HepG2 (cell line): ENCODE measurements at regions not wholly inside any gene's neighbourhood (a gene's known extent, or its start where the extent isn't known, plus 50 kb on each side); places are given as distances from the start of the nearest gene placed in this dataset.

Source experiments
- ATAC-seq: fragments of 200-7000 bp; cut with Tn5 transposase; 3 replicates; pipeline ENCODE4 v1.9.1; 2020; ENCODE audit warnings: mild to moderate bottlenecking, moderate library complexity
- BruUV-seq: library from RNA; stranded (reverse); fragments of 400-500 nt; replicated peaks from 2 replicates; lab custom pipeline; 2021; lab: Mats Ljungman, UMichigan
- CTCF ChIA-PET: fragments of 300-600 bp; formaldehyde crosslinking; extraction: SDS; loops from one replicate; lab custom pipeline; 2021; ENCODE audit warnings: low total read pairs, inconsistent platforms, low intra/inter-chr PET ratio; lab: Yijun Ruan, JAX
- POLR2A ChIA-PET: fragments of 350-600 bp; sonication (Branson Sonifier 250); formaldehyde crosslinking; loops from one replicate; lab custom pipeline; 2020; ENCODE audit warnings: antibody characterized with exemption, inconsistent platforms; lab: Yijun Ruan, JAX
- DNase-seq: peaks from one replicate; pipeline ENCODE4 v3.0.0-alpha.2; 2015; ENCODE audit warnings: low spot score
- FAIRE-seq: peaks from 3 replicates; lab custom pipeline; 2011; peaks lifted over from hg19 to GRCh38; lab: Jason Lieb, UNC
- H2AFZ ChIP-seq: one replicate; pipeline ENCODE4 v1.6.1; 2011; ENCODE audit warnings: low read length, inconsistent platforms
- H3K27ac ChIP-seq: fragments of 300-600 bp; 3 replicates; pipeline ENCODE4 v1.8.0; 2011; ENCODE audit warnings: mixed run types, mild to moderate bottlenecking, mixed read lengths, low read length, inconsistent platforms; ENCODE audit not compliant: insufficient read depth; ENCODE audit errors: extremely low read length
- H3K27me3 ChIP-seq, 2 experiments: fragments of 200-600 bp in 1 of 2; 2 replicates in 1 of 2; 3 replicates in 1 of 2; pipeline versions ENCODE4 v1.6.0 to v1.8.0; 2011; ENCODE audit warnings: low read length in 2 of 2, mild to moderate bottlenecking in 2 of 2, moderate library complexity in 2 of 2, inconsistent platforms in 1 of 2; ENCODE audit not compliant: insufficient read depth in 2 of 2, control insufficient read depth in 1 of 2
- H3K36me3 ChIP-seq, 2 experiments: fragments of 200-600 bp in 1 of 2; replicated peaks in 1 of 2; 2 replicates in 1 of 2; 3 replicates in 1 of 2; pipeline versions ENCODE4 v1.5.1 to v1.8.0; 2011; ENCODE audit warnings: low read length in 2 of 2, inconsistent platforms in 1 of 2; ENCODE audit not compliant: insufficient read depth in 2 of 2, control insufficient read depth in 1 of 2
- H3K4me1 ChIP-seq: 2 replicates; pipeline ENCODE4 v1.5.1; 2012; ENCODE audit warnings: low read length, inconsistent platforms; ENCODE audit not compliant: insufficient read depth
- H3K4me2 ChIP-seq: 2 replicates; pipeline ENCODE4 v1.6.0; 2011; ENCODE audit warnings: low read depth, low read length, inconsistent platforms
- H3K4me3 ChIP-seq, 3 experiments: fragments of 200-600 bp in 1 of 3; sonication (generic), shearing (Covaris generic) in 1 of 3; replicated peaks in 1 of 3; 2 replicates each; pipeline ENCODE4 v1.5.1; 2011 to 2016; ENCODE audit warnings: low read length in 3 of 3, inconsistent platforms in 2 of 3, low read depth in 2 of 3, mild to moderate bottlenecking in 2 of 3, control low read depth in 1 of 3, mixed read lengths in 1 of 3; ENCODE audit not compliant: insufficient read depth in 1 of 3
- H3K79me2 ChIP-seq: one replicate; pipeline ENCODE4 v1.6.1; 2011; ENCODE audit warnings: low read length, inconsistent platforms; ENCODE audit not compliant: insufficient read depth
- H3K9ac ChIP-seq: 2 replicates; pipeline ENCODE4 v1.6.0; 2011; ENCODE audit warnings: mild to moderate bottlenecking, low read depth, low read length, inconsistent platforms; ENCODE audit not compliant: insufficient read depth
- H3K9me3 ChIP-seq: 2 replicates; pipeline ENCODE4 v1.5.1; 2012; ENCODE audit warnings: mild to moderate bottlenecking, low read length
- H4K20me1 ChIP-seq: 2 replicates; pipeline ENCODE4 v1.6.0; 2011; ENCODE audit warnings: inconsistent platforms, mild to moderate bottlenecking, low read length, moderate library complexity; ENCODE audit not compliant: insufficient read depth
- CREM ChIP-seq, 2 experiments: sonication (generic) in 1 of 2; formaldehyde crosslinking in 1 of 2; IDR thresholded peaks; 2 replicates each; pipeline versions ENCODE4 v1.4.0 to v1.6.1; 2016 to 2020; ENCODE audit warnings: antibody characterized with exemption in 1 of 2, mild to moderate bottlenecking in 1 of 2, missing genetic modification reagents in 1 of 2
- EHMT2 ChIP-seq: fragments of 200-600 bp; sonication (generic); IDR thresholded peaks from 2 replicates; pipeline ENCODE4 v1.7.0; 2017; ENCODE audit warnings: antibody characterized with exemption, low read depth, low read length, borderline replicate concordance
- FOXO1 ChIP-seq: sonication (generic); formaldehyde crosslinking; IDR thresholded peaks from 2 replicates; pipeline ENCODE4 v1.4.0; 2020; ENCODE audit warnings: missing genetic modification reagents
- MIXL1 ChIP-seq: IDR thresholded peaks from 2 replicates; pipeline ENCODE4 v1.6.1; 2016
- NFE2L2 ChIP-seq: fragments of 150-350 bp; IDR thresholded peaks from 2 replicates; pipeline ENCODE4 v1.6.1; 2014; ENCODE audit warnings: low read length
- PRMT3 ChIP-seq: sonication (generic); formaldehyde crosslinking; IDR thresholded peaks from 2 replicates; pipeline ENCODE4 v1.8.1; 2022; ENCODE audit warnings: low read depth, mild to moderate bottlenecking, moderate library complexity, missing genetic modification reagents, borderline replicate concordance
- STAT5B ChIP-seq: sonication (generic); formaldehyde crosslinking; IDR thresholded peaks from 2 replicates; pipeline ENCODE4 v1.4.0; 2020; ENCODE audit warnings: missing genetic modification reagents
- ZNF20 ChIP-seq: sonication (generic); formaldehyde crosslinking; IDR thresholded peaks from 2 replicates; pipeline ENCODE4 v1.4.0; 2020; ENCODE audit warnings: mild to moderate bottlenecking, moderate library complexity, missing genetic modification reagents
- ZNF329 ChIP-seq: sonication (generic); formaldehyde crosslinking; IDR thresholded peaks from 2 replicates; pipeline ENCODE4 v1.9.0; 2021; ENCODE audit warnings: low read depth, mild to moderate bottlenecking, missing genetic modification reagents
- ZNF720 ChIP-seq: sonication (generic); formaldehyde crosslinking; IDR thresholded peaks from 2 replicates; pipeline ENCODE4 v1.4.0; 2020; ENCODE audit warnings: missing genetic modification reagents
- ZNF747 ChIP-seq: sonication (generic); formaldehyde crosslinking; IDR thresholded peaks from 2 replicates; pipeline ENCODE4 v1.8.1; 2023; ENCODE audit warnings: missing genetic modification reagents, mild to moderate bottlenecking, borderline replicate concordance
- WGBS: methylation state at CpG from one replicate; pipeline ENCODE4 v1.1.6; 2017; ENCODE audit warnings: low lambda C conversion rate; 5-methylcytosine and 5-hydroxymethylcytosine counted together
- in situ Hi-C: cut with HindIII; loops from 2 replicates; pipeline ENCODE4 v1.10.0; 2017; ENCODE audit warnings: low pct_unique_long_range_greater_than_20kb; ENCODE audit not compliant: extremely low pct_ligation_motif_present
- intact Hi-C: fragments of 100-400 bp; cut with micrococcal nuclease; formaldehyde crosslinking; loops from one replicate; pipeline ENCODE4 v1.10.0; 2022; ENCODE audit not compliant: unreplicated experiment
- TF ChIP-seq, protein P1 (sequence below): sonication (generic); formaldehyde crosslinking; conservative IDR thresholded peaks from 2 replicates; pipeline ENCODE4 v1.5.0; 2020; ENCODE audit warnings: missing genetic modification reagents
- TF ChIP-seq, protein P2 (sequence below): sonication (generic); formaldehyde crosslinking; IDR thresholded peaks from 2 replicates; pipeline ENCODE4 v1.4.0; 2020; ENCODE audit warnings: mild to moderate bottlenecking, low read depth, missing genetic modification reagents
- TF ChIP-seq, protein P3 (sequence below): sonication (generic); formaldehyde crosslinking; IDR thresholded peaks from 2 replicates; pipeline ENCODE4 v1.4.0; 2020; ENCODE audit warnings: mild to moderate bottlenecking, low read depth, missing genetic modification reagents

DNA sequence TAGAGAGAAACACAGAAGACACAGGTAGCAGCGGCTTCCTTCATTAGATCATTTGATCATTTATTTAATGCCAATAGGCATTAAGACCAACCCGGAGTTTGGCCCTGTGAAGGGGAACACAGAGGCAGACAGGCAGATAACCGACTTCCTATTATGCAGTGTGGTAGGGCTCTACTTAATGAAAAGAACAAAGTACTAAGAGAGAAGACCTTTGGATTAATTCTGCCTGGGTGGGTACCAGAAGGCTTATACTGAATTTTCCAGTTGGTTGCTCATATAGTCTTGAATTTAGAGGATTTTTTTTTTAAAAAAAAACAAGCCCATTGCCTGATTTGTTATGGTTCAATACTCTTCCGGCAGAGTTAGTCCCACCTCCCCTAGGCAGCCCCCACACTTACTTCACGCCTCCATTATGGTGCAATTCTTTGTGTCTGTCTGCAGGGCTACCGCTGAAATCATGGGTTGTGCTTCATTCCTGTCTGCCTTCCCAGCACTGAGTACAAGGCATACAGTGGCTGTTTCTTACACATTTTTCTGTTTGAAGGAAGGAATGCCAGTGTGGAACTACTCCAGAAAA, 244.3 kb upstream of the APCDD1 start:
- 35% methylated on average over 6 of the region's 6 CpGs for WGBS
- Histone ChIP-seq H3K27ac (no peak overlapping the region), H2AFZ (no peak overlapping the region), H3K4me1 (no peaks in the 10 kb centered on the region), H3K9ac (no peak overlapping the region), H4K20me1 (no peaks in the 10 kb centered on the region), H3K4me3 (no peak overlapping the region), H3K9me3 (no peaks in the 10 kb centered on the region), H3K36me3 (no peaks in the 10 kb centered on the region), H3K27me3 (no peaks in the 10 kb centered on the region; a peak in 1 of 5 replicates), H3K79me2 (no peaks in the 10 kb centered on the region), H3K4me2 (no peak overlapping the region)
- in situ Hi-C loops, result no loop called here
- no peak for DNase-seq
- ChIA-PET CTCF (no interaction called here), POLR2A (no interaction called here)
- no peak for FAIRE-seq
- no TSS peak for BruUV-seq
- TF ChIP-seq ZNF747 (CRISPR knock-in tag), result no peak
- no peak for TF ChIP-seq PRMT3 (CRISPR knock-in tag)
- TF ChIP-seq ZNF329 (CRISPR knock-in tag), result no peak
- TF ChIP-seq, protein P1, sequence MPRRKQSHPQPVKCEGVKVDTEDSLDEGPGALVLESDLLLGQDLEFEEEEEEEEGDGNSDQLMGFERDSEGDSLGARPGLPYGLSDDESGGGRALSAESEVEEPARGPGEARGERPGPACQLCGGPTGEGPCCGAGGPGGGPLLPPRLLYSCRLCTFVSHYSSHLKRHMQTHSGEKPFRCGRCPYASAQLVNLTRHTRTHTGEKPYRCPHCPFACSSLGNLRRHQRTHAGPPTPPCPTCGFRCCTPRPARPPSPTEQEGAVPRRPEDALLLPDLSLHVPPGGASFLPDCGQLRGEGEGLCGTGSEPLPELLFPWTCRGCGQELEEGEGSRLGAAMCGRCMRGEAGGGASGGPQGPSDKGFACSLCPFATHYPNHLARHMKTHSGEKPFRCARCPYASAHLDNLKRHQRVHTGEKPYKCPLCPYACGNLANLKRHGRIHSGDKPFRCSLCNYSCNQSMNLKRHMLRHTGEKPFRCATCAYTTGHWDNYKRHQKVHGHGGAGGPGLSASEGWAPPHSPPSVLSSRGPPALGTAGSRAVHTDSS (CRISPR knock-in tag), result no peak
- TF ChIP-seq CREM (IDR thresholded peaks at IDR 0.05), result no peak
- TF ChIP-seq CREM (CRISPR knock-in tag; IDR thresholded peaks at IDR 0.05), result no peak
- TF ChIP-seq ZNF720 (CRISPR knock-in tag), result no peak
- intact Hi-C loops, result no loop called here
- ATAC-seq, result no peak

DNA sequence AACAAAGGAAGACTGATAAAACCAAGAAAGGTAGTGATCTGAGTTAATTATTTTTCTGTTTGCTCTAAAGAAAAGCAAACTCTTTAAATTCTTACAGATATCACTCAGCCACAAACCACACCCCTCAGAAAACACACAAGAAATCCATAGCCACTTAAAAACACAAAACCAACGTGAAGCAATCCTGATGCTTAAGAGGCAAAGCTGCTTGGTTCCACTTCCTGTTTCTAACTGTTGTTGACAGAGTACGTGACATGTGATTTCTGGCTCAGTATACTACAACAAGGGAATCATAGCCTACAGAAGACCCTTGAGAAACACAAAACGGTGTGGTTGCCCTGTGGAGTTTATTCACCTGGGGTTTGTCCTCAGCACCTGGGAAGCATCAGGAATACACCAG, 240.9 kb upstream of the APCDD1 start:
- no peaks in the 10 kb centered on the region for H3K36me3 ChIP-seq
- TF ChIP-seq ZNF20 (CRISPR knock-in tag) (no peak), NFE2L2 (no peak), FOXO1 (CRISPR knock-in tag) (no peak), EHMT2 (no peak), STAT5B (CRISPR knock-in tag) (no peak), ZNF329 (CRISPR knock-in tag) (no peak), MIXL1 (CRISPR knock-in tag) (no peak)
- TF ChIP-seq, protein P2, sequence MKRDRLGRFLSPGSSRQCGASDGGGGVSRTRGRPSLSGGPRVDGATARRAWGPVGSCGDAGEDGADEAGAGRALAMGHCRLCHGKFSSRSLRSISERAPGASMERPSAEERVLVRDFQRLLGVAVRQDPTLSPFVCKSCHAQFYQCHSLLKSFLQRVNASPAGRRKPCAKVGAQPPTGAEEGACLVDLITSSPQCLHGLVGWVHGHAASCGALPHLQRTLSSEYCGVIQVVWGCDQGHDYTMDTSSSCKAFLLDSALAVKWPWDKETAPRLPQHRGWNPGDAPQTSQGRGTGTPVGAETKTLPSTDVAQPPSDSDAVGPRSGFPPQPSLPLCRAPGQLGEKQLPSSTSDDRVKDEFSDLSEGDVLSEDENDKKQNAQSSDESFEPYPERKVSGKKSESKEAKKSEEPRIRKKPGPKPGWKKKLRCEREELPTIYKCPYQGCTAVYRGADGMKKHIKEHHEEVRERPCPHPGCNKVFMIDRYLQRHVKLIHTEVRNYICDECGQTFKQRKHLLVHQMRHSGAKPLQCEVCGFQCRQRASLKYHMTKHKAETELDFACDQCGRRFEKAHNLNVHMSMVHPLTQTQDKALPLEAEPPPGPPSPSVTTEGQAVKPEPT (CRISPR knock-in tag), result no peak
- TF ChIP-seq, protein P3, sequence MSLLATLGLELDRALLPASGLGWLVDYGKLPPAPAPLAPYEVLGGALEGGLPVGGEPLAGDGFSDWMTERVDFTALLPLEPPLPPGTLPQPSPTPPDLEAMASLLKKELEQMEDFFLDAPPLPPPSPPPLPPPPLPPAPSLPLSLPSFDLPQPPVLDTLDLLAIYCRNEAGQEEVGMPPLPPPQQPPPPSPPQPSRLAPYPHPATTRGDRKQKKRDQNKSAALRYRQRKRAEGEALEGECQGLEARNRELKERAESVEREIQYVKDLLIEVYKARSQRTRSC, result no peak

More for the DNA sequence above, 240.9 kb upstream of the APCDD1 start:
- no peak for ATAC-seq
- in situ Hi-C loops, result no loop called here
- Histone ChIP-seq H3K9ac (no peak overlapping the region), H3K4me1 (no peaks in the 10 kb centered on the region), H3K4me2 (no peak overlapping the region), H3K79me2 (no peaks in the 10 kb centered on the region), H4K20me1 (no peaks in the 10 kb centered on the region), H3K4me3 (no peak overlapping the region), H3K9me3 (no peaks in the 10 kb centered on the region), H2AFZ (no peak overlapping the region), H3K27ac (no peak overlapping the region), H3K27me3 (no peaks in the 10 kb centered on the region)
- DNase-seq, result no peak
- BruUV-seq, result no TSS peak
- no peak for FAIRE-seq
- WGBS, result 0% methylated on average over 3 of the region's 3 CpGs
- intact Hi-C loops, result no loop called here
- CTCF ChIA-PET, result no interaction called here
- POLR2A ChIA-PET, result no interaction called here
